ENCODE measurements at regions not wholly inside any gene's neighbourhood (a gene's known extent, or its start where the extent isn't known, plus 50 kb on each side); places are given as distances from the start of the nearest gene placed in this dataset.

GRCh38 chr16:87042551-87043230 is 274.5 kb downstream of the C16orf95 start:
- ATAC-seq (peak; percentile 19 to 50 (median 38)), DNase-seq (peak in 1 of 5 donors; percentile 62)
- peaks cover 0 to 21% (median 17%) of the 10 kb centered on the region in 12 donors for H3K4me1 ChIP-seq
- no peaks in the 10 kb centered on the region for H3K36me3 ChIP-seq
- H3K9me3 ChIP-seq: no peaks in the 10 kb centered on the region
- intact Hi-C loops (cut with DNase I): loop anchor here in 2 of 10 donors (5.0 to 10.0 kb wide), 2 partner anchors 175 to 178 kb away; no protein-coding TSS in a partner anchor
- peaks cover 0 to 3% (median 0%) of the 10 kb centered on the region in 9 donors for H3K27me3 ChIP-seq
- WGBS, 4 donors: 55 to 63% (median 59%) methylated on average over 17 to 20 of the region's 20 CpGs
- no peak for TF ChIP-seq POLR2A (IDR thresholded peaks at IDR 0.05)
- TF ChIP-seq, protein P1, sequence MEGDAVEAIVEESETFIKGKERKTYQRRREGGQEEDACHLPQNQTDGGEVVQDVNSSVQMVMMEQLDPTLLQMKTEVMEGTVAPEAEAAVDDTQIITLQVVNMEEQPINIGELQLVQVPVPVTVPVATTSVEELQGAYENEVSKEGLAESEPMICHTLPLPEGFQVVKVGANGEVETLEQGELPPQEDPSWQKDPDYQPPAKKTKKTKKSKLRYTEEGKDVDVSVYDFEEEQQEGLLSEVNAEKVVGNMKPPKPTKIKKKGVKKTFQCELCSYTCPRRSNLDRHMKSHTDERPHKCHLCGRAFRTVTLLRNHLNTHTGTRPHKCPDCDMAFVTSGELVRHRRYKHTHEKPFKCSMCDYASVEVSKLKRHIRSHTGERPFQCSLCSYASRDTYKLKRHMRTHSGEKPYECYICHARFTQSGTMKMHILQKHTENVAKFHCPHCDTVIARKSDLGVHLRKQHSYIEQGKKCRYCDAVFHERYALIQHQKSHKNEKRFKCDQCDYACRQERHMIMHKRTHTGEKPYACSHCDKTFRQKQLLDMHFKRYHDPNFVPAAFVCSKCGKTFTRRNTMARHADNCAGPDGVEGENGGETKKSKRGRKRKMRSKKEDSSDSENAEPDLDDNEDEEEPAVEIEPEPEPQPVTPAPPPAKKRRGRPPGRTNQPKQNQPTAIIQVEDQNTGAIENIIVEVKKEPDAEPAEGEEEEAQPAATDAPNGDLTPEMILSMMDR (IDR thresholded peaks at IDR 0.05): no peak
- H3K4me3 ChIP-seq: no peak overlapping the region
- peak overlapping the region in 8 of 12 donors; percentile 4 to 59 (median 36) for H3K27ac ChIP-seq

DNA sequence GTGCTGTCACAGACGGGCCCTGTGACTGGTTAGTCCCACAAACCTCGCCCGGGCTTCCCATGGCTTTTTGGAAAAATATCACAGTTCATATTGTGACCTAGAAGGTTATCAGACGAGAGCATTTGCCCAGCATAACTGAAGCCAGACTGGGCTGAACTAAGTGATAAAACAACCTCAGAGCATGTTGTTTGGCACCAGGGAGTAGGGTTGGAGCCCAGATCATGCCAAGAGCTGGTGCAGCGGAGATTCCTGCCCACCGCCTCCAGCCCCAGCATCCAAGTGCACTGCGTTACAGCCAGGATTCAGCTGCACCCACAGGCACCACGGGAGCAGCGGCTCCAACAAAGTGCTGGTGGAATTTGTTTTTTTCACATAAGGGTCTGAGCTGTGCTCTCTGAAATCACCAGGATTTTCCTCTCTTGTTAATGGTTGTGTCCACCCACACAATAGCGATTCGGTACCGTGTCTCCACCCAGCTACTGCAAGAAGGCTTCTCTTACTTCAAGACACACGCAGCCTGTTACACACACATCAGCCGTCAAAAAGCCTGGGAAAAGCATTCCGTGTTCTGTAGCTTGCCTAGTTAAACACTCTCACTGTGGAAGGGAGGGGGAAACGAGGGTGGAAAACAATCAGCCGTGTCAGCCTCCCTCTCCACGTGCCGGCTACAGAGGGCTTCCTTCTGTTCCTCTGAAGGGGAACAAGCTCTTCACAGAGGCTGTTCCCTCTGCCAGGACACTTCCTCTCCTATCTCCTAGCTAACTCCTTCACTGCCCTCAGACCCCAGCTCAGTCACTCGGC is 273.8 kb downstream of the C16orf95 start:
- 18 to 28% (median 20%) methylated on average over 19 to 20 of the region's 20 CpGs for WGBS, 4 donors
- TF ChIP-seq, protein P1 (IDR thresholded peaks at IDR 0.05): no peak
- TF ChIP-seq POLR2A (IDR thresholded peaks at IDR 0.05): no peak
- H3K4me1 ChIP-seq: peaks cover 0 to 21% (median 17%) of the 10 kb centered on the region in 12 donors
- DNase-seq (peak in 2 of 5 donors; percentile 44 to 53), ATAC-seq (peak; percentile 58 to 73 (median 67))
- peak overlapping the region in 8 of 12 donors; percentile 4 to 59 (median 36) for H3K27ac ChIP-seq
- peak overlapping the region in 3 of 12 donors; percentile 1 to 18 (median 7) for H3K4me3 ChIP-seq
- H3K27me3 ChIP-seq: peaks cover 0 to 3% (median 0%) of the 10 kb centered on the region in 9 donors
- intact Hi-C loops (cut with DNase I): loop anchor here in 2 of 10 donors (5.0 to 10.0 kb wide), 2 partner anchors 176 to 179 kb away; no protein-coding TSS in a partner anchor
- no peaks in the 10 kb centered on the region for H3K9me3 ChIP-seq
- no peaks in the 10 kb centered on the region for H3K36me3 ChIP-seq

- Histone ChIP-seq H3K4me3 (no peak overlapping the region), H3K36me3 (no peaks in the 10 kb centered on the region), H3K27me3 (peaks cover 0 to 5% (median 0%) of the 10 kb centered on the region in 9 donors), H3K9me3 (no peaks in the 10 kb centered on the region), H3K4me1 (peaks cover 0 to 21% (median 17%) of the 10 kb centered on the region in 12 donors), H3K27ac (peak overlapping the region in 4 of 12 donors; percentile 4 to 35 (median 29))
- DNase-seq (peak in 1 of 5 donors; percentile 12), ATAC-seq (no peak)
- 63 to 79% (median 65%) methylated on average over 7 to 8 of the region's 8 CpGs for WGBS, 4 donors
- TF ChIP-seq, protein P1 (IDR thresholded peaks at IDR 0.05): no peak
- no peak for TF ChIP-seq POLR2A (IDR thresholded peaks at IDR 0.05)
- intact Hi-C loops (cut with DNase I): loop anchor here in 2 of 10 donors (5.0 to 10.0 kb wide), 2 partner anchors 177 to 179 kb away; no protein-coding TSS in a partner anchor
Observed at GRCh38 chr16:87044032-87044382, 273.2 kb downstream of the C16orf95 start.

DNA sequence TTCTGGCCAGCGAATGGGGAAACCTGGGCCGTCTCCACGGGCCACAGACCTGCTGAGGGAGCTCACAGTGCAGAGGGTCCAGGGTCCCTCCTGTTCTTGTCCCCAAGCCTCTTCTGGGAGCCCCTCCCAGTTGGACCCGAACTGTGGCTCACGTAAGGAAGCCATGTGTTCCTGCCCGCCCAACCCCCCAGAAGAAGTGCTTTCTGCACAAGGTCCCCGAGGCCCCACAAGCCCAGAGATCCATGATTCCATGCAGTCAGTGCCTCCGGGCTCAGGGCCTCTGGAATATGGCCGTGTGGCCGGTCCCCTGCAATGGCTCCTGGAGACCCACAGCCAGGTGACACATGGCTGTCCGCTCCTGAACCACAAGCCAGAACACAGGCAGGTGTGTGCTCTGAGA is 272.4 kb downstream of the C16orf95 start:
- TF ChIP-seq, protein P1 (IDR thresholded peaks at IDR 0.05): no peak
- TF ChIP-seq POLR2A (IDR thresholded peaks at IDR 0.05): no peak
- no peaks in the 10 kb centered on the region for H3K36me3 ChIP-seq
- H3K4me3 ChIP-seq: no peak overlapping the region
- intact Hi-C loops (cut with DNase I): loop anchor here in 2 of 10 donors (5.0 to 10.0 kb wide), 2 partner anchors 178 to 180 kb away; no protein-coding TSS in a partner anchor
- no peaks in the 10 kb centered on the region for H3K9me3 ChIP-seq
- peaks cover 0 to 5% (median 0%) of the 10 kb centered on the region in 9 donors for H3K27me3 ChIP-seq
- H3K4me1 ChIP-seq: peaks cover 0 to 21% (median 17%) of the 10 kb centered on the region in 12 donors
- WGBS, 4 donors: 90 to 92% (median 91%) methylated on average over 7 to 11 of the region's 11 CpGs
- H3K27ac ChIP-seq: no peak overlapping the region
- ATAC-seq (no peak), DNase-seq (no peak)

Measured in heart left ventricle (tissue), 16 donors.